Stimulated activated naive B cell treated with anti-CD40 and anti-IgM and Interleukin-4, amounts not matched to agents 10 μg/mL and 1 μg/mL and 100 μg/mL, for 72 hours (primary cell): ENCODE measurements at regions not wholly inside any gene's neighbourhood (a gene's known extent, or its start where the extent isn't known, plus 50 kb on each side); places are given as distances from the start of the nearest gene placed in this dataset.
"Not testable (repeated sequence)": the region's sequence is repeated elsewhere in the genome, so short reads cannot be mapped to it uniquely, and the experiment has no call there.

Experiments used
- ATAC-seq, 2 donors: fragments of 150-1000 bp; cut with Tn5 transposase; replicated peaks; 2 replicates each; pipeline ENCODE4 v1.10.0; 2021; ENCODE audit warnings: moderate library complexity in 1 of 2
- DNase-seq: peaks from one replicate; pipeline ENCODE4 v3.0.0; 2021
- H3K27ac Mint-ChIP-seq: one replicate; pipeline ENCODE4 v1.8.0; 2022; ENCODE audit warnings: mild to moderate bottlenecking, mixed read lengths
- H3K27me3 Mint-ChIP-seq, 2 donors: one replicate each; pipeline ENCODE4 v1.8.0; 2022; ENCODE audit warnings: mixed read lengths in 2 of 2
- H3K36me3 Mint-ChIP-seq, 2 donors: one replicate each; pipeline ENCODE4 v1.8.0; 2022; ENCODE audit warnings: mixed read lengths in 2 of 2, mild to moderate bottlenecking in 1 of 2
- H3K4me1 Mint-ChIP-seq, 2 donors: one replicate each; pipeline ENCODE4 v1.8.0; 2022; ENCODE audit warnings: mixed read lengths in 2 of 2, mild to moderate bottlenecking in 1 of 2
- H3K4me3 Mint-ChIP-seq, 2 donors: one replicate each; pipeline ENCODE4 v1.8.0; 2022; ENCODE audit warnings: mild to moderate bottlenecking in 2 of 2, mixed read lengths in 2 of 2, moderate library complexity in 1 of 2
- H3K9me3 Mint-ChIP-seq, 2 donors: one replicate each; pipeline ENCODE4 v1.8.0; 2022; ENCODE audit warnings: mixed read lengths in 2 of 2, mild to moderate bottlenecking in 1 of 2

GRCh38 chr16:18184755-18185154 is 151.8 kb downstream of the NPIPA8 start:
- DNase-seq, H3K36me3 Mint-ChIP-seq, H3K27ac Mint-ChIP-seq, H3K27me3 Mint-ChIP-seq, H3K4me1 Mint-ChIP-seq, ATAC-seq, H3K9me3 Mint-ChIP-seq, H3K4me3 Mint-ChIP-seq: not testable (repeated sequence)

DNA sequence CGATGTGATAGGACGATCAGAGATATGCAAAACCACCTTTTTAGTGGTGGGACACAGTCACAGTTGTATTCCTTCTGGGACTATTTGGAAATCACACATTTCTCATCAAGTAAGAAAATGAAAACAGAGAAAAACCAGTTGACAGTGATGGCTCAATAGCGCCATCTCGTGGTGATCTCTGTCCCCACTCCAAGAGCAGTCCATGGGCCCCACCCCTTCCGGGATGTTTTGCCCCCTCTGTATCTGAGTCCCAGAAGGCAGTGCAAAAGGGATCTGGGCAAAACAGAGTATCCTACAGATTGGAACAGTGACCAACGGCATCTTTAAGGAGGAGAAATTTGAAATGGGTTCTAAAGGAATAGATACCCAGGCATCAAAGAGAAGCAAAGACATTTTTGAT is 155.5 kb downstream of the NPIPA8 start:
- not testable (repeated sequence) for H3K9me3 Mint-ChIP-seq, H3K27ac Mint-ChIP-seq, H3K36me3 Mint-ChIP-seq, H3K4me1 Mint-ChIP-seq, DNase-seq, H3K4me3 Mint-ChIP-seq, H3K27me3 Mint-ChIP-seq
- peak; percentile 63 to 78 for ATAC-seq

DNA sequence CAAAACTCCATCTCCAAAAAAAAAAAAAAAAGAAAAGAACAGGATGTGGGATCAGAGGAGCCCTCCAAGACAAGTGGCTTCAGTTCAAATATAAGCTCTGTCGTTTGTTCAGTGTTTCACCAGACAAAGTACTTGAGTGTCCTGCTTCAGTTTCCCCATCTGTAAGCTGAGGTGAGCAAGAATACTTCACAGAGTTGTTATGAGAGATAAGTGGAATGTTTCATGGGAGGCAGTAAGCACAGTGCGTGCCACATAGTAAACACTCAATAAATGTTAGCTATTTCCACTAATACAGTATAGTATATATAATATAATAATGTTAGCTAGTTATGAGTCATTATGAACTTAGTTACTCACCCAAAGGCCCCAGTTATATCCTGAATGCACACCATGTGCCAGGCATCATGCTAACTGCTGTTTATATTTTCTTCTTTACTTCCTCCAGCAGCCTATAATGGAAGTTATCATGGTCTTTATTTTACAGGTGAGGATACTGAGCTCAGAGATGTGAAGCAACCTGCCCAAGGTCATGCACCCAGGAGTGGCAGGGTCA is 162.5 kb downstream of the NPIPA8 start:
- not testable (repeated sequence) for DNase-seq, H3K4me1 Mint-ChIP-seq, H3K36me3 Mint-ChIP-seq, H3K4me3 Mint-ChIP-seq, H3K27me3 Mint-ChIP-seq, H3K9me3 Mint-ChIP-seq, ATAC-seq, H3K27ac Mint-ChIP-seq

DNA sequence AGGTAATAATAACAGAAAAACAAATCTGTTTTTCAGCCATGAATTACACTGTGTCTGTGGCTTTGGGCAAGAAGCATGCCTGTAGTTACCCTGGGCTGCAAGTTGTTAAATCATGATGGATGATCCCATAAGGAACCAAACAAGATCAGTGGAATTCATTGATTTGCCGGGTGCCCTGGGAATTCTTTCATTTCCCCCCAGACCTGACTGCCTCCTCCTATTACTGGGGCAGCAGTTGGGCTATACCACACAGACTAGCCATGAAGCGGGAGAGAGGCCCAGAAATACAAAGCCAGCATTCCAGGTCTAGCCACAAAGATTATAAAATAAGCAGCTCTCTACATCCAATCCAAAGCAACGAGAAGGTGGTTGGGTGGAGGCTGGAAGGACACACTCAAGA is 174.2 kb downstream of the NPIPA8 start:
- H3K9me3 Mint-ChIP-seq, result peaks cover 8 to 17% of the 10 kb centered on the region in 2 donors
- H3K27ac Mint-ChIP-seq, H3K4me1 Mint-ChIP-seq, DNase-seq, H3K36me3 Mint-ChIP-seq, ATAC-seq, H3K4me3 Mint-ChIP-seq, H3K27me3 Mint-ChIP-seq: not testable (repeated sequence)

GRCh38 chr16:18161224-18161623 is 175.3 kb downstream of the NPIPA8 start:
- H3K27me3 Mint-ChIP-seq, H3K36me3 Mint-ChIP-seq, H3K4me1 Mint-ChIP-seq, H3K27ac Mint-ChIP-seq, H3K4me3 Mint-ChIP-seq: not testable (repeated sequence)
- peaks cover 8 to 17% of the 10 kb centered on the region in 2 donors for H3K9me3 Mint-ChIP-seq
- DNase-seq (peak; percentile 3), ATAC-seq (peak; percentile 86 to 94)

DNA sequence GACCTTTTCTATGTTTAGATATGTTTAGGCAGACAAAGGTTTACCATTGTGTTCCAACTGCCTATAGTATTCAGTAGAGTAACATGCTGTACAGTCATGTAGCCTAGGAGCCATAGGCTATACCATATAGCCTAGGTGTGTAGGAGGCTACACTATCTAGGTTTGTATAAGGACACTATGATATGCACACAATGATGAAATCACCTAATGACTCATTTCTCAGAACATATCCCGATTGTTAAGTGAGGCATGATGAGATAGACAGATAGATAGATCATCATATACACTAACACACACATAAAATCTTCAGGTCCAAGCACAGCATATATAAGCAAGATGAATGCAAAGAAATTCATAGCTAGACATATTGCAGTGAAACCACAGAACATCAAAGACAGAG is 177.4 kb downstream of the NPIPA8 start:
- not testable (repeated sequence) for H3K27me3 Mint-ChIP-seq, H3K36me3 Mint-ChIP-seq, DNase-seq, H3K4me1 Mint-ChIP-seq
- H3K9me3 Mint-ChIP-seq, result peaks cover 2 to 10% of the 10 kb centered on the region in 2 donors
- H3K27ac Mint-ChIP-seq, result peak overlapping the region; percentile 37
- peak overlapping the region in 1 of 2 donors; percentile 48 for H3K4me3 Mint-ChIP-seq
- ATAC-seq, result peak; percentile 45 to 55

- H3K4me3 Mint-ChIP-seq, H3K27ac Mint-ChIP-seq, H3K36me3 Mint-ChIP-seq, H3K4me1 Mint-ChIP-seq, ATAC-seq, DNase-seq, H3K27me3 Mint-ChIP-seq: not testable (repeated sequence)
- H3K9me3 Mint-ChIP-seq, result peaks cover 2 to 10% of the 10 kb centered on the region in 2 donors
These were observed 178.7 kb downstream of the NPIPA8 start for GRCh38 chr16:18157854-18158253.

GRCh38 chr16:18152832-18153231 is 183.7 kb downstream of the NPIPA8 start:
- peaks cover 4 to 11% of the 10 kb centered on the region in 2 donors for H3K27me3 Mint-ChIP-seq
- H3K4me1 Mint-ChIP-seq, H3K36me3 Mint-ChIP-seq, DNase-seq, H3K4me3 Mint-ChIP-seq, ATAC-seq, H3K9me3 Mint-ChIP-seq, H3K27ac Mint-ChIP-seq: not testable (repeated sequence)

DNA sequence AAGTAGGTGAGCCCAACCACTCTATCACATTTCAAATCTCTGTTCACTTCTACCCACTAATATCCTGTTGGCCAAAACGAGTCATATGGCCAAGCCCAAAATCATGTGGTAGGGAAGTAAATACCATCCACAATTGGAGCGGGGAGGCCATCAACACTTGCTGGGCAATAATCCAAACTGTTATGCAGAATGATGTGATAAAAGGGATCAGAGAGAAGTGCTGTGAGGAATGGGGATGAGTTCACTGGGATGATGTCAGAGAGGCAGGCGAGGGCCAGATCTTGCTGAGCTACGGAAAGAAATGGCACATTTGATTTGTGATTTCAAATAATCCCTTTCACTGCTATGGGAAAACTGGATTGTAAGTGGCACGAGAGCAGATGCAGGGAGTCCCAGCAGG is 188.4 kb downstream of the NPIPA8 start:
- not testable (repeated sequence) for DNase-seq, H3K9me3 Mint-ChIP-seq, H3K36me3 Mint-ChIP-seq, H3K27me3 Mint-ChIP-seq, H3K4me1 Mint-ChIP-seq, ATAC-seq, H3K27ac Mint-ChIP-seq, H3K4me3 Mint-ChIP-seq

DNA sequence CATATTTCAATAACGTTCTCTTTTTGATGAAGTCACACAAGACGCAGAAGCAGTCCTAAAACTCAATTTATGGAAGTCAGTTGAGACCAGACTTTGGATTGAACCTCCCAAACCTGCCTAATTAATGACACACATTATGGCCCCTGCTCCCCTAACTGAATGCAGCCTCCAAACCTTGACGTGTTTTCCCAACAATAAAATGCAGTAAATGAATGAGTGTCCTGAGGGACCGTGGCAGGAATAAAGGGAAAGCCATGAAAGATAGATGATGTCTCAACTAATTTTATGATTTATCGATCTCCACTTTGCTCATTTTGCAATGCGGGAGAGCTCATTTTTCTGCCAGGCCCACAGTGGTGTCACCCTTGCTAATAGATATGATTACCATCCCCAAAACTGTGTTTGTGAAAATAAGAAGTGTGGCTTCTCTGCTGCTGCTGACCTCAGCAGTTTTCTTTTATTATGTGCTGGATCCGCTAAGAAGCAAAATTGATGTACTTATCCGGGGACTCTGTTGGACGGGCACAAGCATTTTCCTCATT is 189.9 kb downstream of the NPIPA8 start:
- not testable (repeated sequence) for H3K4me3 Mint-ChIP-seq

GRCh38 chr16:18142066-18142465 is 194.5 kb downstream of the NPIPA8 start:
- not testable (repeated sequence) for H3K27ac Mint-ChIP-seq, H3K9me3 Mint-ChIP-seq, ATAC-seq, H3K4me1 Mint-ChIP-seq, DNase-seq, H3K36me3 Mint-ChIP-seq, H3K27me3 Mint-ChIP-seq, H3K4me3 Mint-ChIP-seq

More for the DNA sequence above, 189.9 kb downstream of the NPIPA8 start:
- H3K27me3 Mint-ChIP-seq, H3K9me3 Mint-ChIP-seq, H3K36me3 Mint-ChIP-seq, H3K27ac Mint-ChIP-seq, H3K4me1 Mint-ChIP-seq, DNase-seq, ATAC-seq: not testable (repeated sequence)

DNA sequence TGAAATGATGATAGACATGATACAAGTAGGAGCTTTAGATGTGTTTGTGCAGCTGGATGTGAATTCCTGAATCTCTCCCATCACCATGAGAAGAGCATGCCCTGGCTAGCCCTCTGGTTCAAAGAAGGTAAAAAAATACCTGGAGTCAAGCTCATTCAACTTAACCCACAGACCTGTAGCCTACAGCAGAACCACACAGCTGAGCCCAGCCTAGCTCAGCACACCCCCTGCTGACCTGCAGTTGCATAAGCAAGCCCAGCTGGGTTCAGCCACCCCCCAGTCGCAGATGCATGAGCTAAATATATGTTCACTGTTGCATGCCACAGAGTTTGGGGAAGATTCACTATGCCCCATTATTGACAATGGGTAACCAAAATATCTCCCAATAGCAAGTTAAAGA is 200.2 kb downstream of the NPIPA8 start:
- H3K27ac Mint-ChIP-seq, H3K4me3 Mint-ChIP-seq, H3K36me3 Mint-ChIP-seq, H3K4me1 Mint-ChIP-seq, ATAC-seq, H3K9me3 Mint-ChIP-seq, H3K27me3 Mint-ChIP-seq, DNase-seq: not testable (repeated sequence)

GRCh38 chr16:18135024-18135423 is 201.5 kb downstream of the NPIPA8 start:
- not testable (repeated sequence) for H3K4me3 Mint-ChIP-seq

GRCh38 chr16:18131587-18131986 is 204.9 kb downstream of the NPIPA8 start:
- not testable (repeated sequence) for H3K4me3 Mint-ChIP-seq, H3K27me3 Mint-ChIP-seq, H3K4me1 Mint-ChIP-seq, H3K27ac Mint-ChIP-seq, DNase-seq, H3K36me3 Mint-ChIP-seq, H3K9me3 Mint-ChIP-seq
- ATAC-seq, result peak; percentile 64 to 73

More at GRCh38 chr16:18135024-18135423, 201.5 kb downstream of the NPIPA8 start:
- not testable (repeated sequence) for ATAC-seq, H3K4me1 Mint-ChIP-seq, H3K36me3 Mint-ChIP-seq, H3K27me3 Mint-ChIP-seq, H3K9me3 Mint-ChIP-seq, DNase-seq, H3K27ac Mint-ChIP-seq

DNA sequence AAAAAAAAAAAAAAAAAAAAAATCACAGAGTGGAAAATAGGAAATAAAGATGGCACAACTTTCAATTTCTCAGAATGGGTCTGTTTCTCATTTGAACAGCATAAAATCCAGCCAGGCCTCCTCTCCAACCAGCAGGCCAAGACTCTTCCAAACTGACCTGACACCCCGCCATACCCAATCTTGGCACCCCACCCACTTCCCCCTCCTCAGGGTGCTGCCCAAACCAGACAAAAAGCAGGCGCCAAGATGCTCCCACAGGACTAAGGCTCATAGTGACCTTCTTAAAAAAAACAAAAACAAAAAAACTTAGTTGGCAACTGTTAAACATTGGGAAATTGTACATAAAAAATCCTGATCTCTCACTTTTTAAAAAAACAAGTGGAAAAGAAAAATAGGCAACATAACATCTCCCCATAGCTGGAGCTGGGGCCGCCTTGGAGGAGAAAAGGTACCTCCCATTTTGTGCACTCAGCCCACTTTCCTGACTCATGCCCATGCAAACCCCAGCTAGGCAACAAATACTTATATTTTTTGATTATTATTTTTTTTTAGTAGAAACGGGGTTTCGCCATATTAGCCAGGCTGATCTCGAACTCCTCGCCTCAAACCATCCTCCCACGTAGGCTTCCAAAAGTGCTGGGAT is 205.9 kb downstream of the NPIPA8 start:
- H3K9me3 Mint-ChIP-seq, H3K36me3 Mint-ChIP-seq, H3K4me3 Mint-ChIP-seq, H3K4me1 Mint-ChIP-seq, DNase-seq, H3K27ac Mint-ChIP-seq, H3K27me3 Mint-ChIP-seq, ATAC-seq: not testable (repeated sequence)
